ENCODE measurements at regions not wholly inside any gene's neighbourhood (a gene's known extent, or its start where the extent isn't known, plus 50 kb on each side); places are given as distances from the start of the nearest gene placed in this dataset.

DNA sequence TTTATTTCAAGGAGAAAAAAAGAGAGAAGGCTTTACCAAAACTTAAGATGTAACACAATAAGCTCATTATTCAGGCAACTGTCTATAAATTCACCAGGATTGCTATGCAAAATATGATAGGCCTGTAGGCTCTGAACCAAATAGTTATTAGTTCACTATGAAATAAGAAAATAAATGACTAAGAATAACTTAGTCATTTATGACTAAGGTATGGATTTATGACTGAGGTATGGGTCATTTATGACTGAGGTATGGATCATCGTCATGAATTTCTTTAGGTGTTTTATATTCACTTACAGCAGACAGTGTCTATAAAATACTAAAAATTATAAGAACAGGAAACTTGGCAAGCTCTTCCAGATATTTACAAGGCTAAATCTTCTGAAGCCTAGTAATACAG, 52.1 kb upstream of the SNX9 start:
- Histone ChIP-seq H3K4me3 (no peak overlapping the region), H3K4me1 (ENCODE audit: low read depth) (no peaks in the 10 kb centered on the region), H3K9me3 (no peaks in the 10 kb centered on the region), H3K36me3 (ENCODE audit: low read depth) (no peaks in the 10 kb centered on the region)
- intact Hi-C loops (cut with DNase I, micrococcal nuclease): no loop called here
- ATAC-seq: no peak
- no peak for DNase-seq
- TF ChIP-seq, protein P1, sequence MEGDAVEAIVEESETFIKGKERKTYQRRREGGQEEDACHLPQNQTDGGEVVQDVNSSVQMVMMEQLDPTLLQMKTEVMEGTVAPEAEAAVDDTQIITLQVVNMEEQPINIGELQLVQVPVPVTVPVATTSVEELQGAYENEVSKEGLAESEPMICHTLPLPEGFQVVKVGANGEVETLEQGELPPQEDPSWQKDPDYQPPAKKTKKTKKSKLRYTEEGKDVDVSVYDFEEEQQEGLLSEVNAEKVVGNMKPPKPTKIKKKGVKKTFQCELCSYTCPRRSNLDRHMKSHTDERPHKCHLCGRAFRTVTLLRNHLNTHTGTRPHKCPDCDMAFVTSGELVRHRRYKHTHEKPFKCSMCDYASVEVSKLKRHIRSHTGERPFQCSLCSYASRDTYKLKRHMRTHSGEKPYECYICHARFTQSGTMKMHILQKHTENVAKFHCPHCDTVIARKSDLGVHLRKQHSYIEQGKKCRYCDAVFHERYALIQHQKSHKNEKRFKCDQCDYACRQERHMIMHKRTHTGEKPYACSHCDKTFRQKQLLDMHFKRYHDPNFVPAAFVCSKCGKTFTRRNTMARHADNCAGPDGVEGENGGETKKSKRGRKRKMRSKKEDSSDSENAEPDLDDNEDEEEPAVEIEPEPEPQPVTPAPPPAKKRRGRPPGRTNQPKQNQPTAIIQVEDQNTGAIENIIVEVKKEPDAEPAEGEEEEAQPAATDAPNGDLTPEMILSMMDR (IDR thresholded peaks at IDR 0.05): no peak

DNA sequence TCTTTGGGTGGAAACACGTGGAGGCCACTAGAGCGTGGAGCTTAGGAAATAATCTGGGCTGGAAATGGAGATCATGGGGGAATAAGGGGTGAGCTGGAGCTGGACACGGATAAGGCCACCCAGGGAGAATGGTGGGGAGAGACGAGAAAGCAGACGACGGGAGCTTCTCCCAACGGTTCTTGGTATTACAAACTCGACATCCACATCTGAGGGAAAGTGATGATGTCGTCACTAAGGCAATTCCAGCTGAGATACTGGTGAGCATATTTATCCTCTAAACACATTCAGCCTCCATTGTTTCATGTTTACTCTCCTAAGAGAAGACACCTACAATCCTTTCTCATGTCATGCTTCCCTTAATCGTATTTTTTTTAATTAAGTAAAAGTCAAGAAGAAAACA, 50.2 kb upstream of the SNX9 start:
- H3K4me1 ChIP-seq (ENCODE audit: low read depth): no peaks in the 10 kb centered on the region
- no peaks in the 10 kb centered on the region for H3K36me3 ChIP-seq (ENCODE audit: low read depth)
- no peaks in the 10 kb centered on the region for H3K9me3 ChIP-seq
- H3K4me3 ChIP-seq: no peak overlapping the region
- intact Hi-C loops (cut with DNase I, micrococcal nuclease): no loop called here
- TF ChIP-seq, protein P1 (IDR thresholded peaks at IDR 0.05): no peak
- ATAC-seq (no peak), DNase-seq (no peak)

Data from mucosa of descending colon (tissue), 3 donors.